ENCODE measurements at regions not wholly inside any gene's neighbourhood (a gene's known extent, or its start where the extent isn't known, plus 50 kb on each side); places are given as distances from the start of the nearest gene placed in this dataset.

DNA sequence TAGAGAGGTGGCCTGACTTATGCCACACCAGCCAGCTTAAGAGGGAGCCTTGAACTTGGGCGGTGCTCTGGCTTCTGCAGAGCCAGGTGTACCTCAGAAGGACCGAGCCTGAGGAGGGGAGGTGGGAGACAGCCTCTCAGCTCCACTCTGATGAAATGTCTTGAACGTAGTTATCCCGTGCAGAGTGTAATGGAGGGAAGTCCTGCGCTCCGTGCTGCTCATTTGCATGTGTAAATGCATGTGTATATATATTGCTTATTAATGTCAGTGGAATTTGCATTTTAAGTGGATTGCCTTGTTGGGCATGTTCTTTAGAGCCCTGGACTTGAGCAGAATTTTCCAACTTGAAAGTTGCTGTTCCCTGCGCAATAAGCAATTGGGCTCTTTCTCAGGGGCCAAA is 264.9 kb upstream of the SDK2 start:
- intact Hi-C loops (cut with micrococcal nuclease) = no loop called here
- POLR2A ChIA-PET = no interaction called here
- ATAC-seq = no peak

DNA sequence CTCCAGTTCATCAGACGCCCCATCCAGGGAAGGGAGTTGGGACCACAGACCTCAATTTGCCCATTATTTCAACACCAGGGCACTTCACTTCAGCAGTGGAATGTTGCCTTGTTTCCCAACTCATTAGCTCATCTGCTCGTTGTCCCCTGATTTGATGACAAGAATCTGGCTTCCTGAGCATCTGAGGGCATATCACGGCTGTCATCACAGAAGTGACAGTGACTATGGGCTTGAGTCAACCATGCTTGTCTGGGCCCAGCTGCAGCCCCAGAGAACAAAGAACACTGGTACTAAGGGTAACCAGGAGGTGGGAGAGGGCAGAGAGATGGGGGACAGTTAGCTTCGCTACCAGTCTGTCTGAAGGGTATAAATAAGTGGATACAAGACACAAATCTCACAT is 266.0 kb upstream of the SDK2 start:
- DNase-seq (no peak), ATAC-seq (no peak)
- H3K27ac Mint-ChIP-seq = no peak overlapping the region
- H3K9me3 Mint-ChIP-seq = peaks cover 3% of the 10 kb centered on the region
- TF ChIP-seq, protein P1, sequence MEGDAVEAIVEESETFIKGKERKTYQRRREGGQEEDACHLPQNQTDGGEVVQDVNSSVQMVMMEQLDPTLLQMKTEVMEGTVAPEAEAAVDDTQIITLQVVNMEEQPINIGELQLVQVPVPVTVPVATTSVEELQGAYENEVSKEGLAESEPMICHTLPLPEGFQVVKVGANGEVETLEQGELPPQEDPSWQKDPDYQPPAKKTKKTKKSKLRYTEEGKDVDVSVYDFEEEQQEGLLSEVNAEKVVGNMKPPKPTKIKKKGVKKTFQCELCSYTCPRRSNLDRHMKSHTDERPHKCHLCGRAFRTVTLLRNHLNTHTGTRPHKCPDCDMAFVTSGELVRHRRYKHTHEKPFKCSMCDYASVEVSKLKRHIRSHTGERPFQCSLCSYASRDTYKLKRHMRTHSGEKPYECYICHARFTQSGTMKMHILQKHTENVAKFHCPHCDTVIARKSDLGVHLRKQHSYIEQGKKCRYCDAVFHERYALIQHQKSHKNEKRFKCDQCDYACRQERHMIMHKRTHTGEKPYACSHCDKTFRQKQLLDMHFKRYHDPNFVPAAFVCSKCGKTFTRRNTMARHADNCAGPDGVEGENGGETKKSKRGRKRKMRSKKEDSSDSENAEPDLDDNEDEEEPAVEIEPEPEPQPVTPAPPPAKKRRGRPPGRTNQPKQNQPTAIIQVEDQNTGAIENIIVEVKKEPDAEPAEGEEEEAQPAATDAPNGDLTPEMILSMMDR (IDR thresholded peaks at IDR 0.05) = no peak
- H3K36me3 Mint-ChIP-seq (ENCODE audit: low read depth) = peaks cover 1% of the 10 kb centered on the region
- intact Hi-C loops (cut with micrococcal nuclease) = no loop called here
- no peak overlapping the region for H3K4me3 Mint-ChIP-seq
- ChIA-PET CTCF (no interaction called here), POLR2A (no interaction called here)
- H3K27me3 Mint-ChIP-seq = peaks cover 18% of the 10 kb centered on the region
- peaks cover 2% of the 10 kb centered on the region for H3K4me1 Mint-ChIP-seq (ENCODE audit: low read depth)

More for the DNA sequence above, 264.9 kb upstream of the SDK2 start:
- peaks cover 2% of the 10 kb centered on the region for H3K4me1 Mint-ChIP-seq (ENCODE audit: low read depth)
- H3K36me3 Mint-ChIP-seq (ENCODE audit: low read depth) = no peaks in the 10 kb centered on the region
- H3K27me3 Mint-ChIP-seq = peaks cover 15% of the 10 kb centered on the region
- CTCF ChIA-PET = no interaction called here
- H3K27ac Mint-ChIP-seq = no peak overlapping the region
- no peaks in the 10 kb centered on the region for H3K9me3 Mint-ChIP-seq
- DNase-seq = no peak
- TF ChIP-seq, protein P1 (IDR thresholded peaks at IDR 0.05) = no peak
- H3K4me3 Mint-ChIP-seq = no peak overlapping the region

DNA sequence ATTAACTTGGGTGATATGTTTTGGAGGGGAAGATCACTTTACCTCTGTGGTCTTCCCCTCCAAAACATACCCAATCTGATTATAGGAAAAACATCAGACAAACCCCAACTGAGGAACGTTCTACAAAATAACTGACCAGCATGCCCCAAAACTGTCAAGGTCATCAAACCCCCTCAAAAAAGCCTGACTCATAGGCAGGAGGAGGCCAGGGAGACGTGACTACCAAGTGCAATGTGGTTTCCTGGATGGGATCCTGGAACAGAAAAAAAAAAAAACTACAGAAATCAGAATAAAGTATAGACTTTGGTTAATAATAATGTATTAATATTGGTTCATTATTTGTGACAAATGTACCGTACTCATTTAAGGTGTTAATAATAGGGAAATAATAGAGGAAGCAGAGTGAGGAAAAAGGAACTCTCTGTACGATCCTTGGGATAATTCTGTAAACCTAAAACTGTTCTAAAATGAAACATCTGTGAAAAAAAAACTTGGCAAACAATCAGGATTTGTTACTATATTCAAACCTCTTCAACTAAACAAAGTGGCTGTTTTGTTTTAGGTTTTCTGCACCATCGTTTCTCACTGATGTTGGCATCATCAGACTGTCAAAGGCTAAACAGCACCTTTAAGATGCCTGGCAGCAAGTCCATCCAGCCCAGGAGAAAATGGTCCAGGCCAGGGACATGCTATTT is 266.7 kb upstream of the SDK2 start:
- Mint-ChIP-seq H3K27me3 (peaks cover 20% of the 10 kb centered on the region), H3K36me3 (ENCODE audit: low read depth) (peaks cover 3% of the 10 kb centered on the region), H3K4me3 (no peak overlapping the region)

DNA sequence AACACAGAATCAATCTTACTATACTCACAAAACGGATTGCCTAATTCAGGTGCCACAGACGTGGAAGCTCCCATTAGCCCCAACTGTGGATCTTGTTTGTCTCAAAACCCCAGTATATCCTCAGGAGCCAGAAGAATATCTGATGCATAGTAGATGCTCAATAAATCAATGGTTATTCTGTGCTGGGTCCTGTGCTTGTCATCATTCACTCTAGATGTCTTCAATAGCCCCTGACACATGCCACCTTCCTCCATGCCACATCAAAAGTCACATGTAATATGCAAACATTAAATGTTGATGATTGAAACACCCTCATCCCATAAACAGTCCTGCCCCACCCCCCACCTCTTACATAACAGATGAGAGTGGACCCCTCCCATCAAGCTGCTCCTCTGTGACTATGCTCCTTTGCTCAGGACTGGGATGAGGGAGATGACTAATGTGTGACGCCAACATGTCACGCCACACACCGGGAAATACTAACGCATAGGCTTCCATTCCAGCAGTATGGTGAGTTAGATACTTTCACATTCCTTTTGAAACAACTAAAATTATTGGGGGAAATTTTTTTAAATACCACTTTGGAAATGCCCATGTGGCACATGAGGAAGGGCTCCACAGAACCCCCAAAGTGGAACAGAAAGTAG is 267.6 kb upstream of the SDK2 start:
- intact Hi-C loops (cut with micrococcal nuclease) = no loop called here
- Mint-ChIP-seq H3K36me3 (ENCODE audit: low read depth) (peaks cover 3% of the 10 kb centered on the region), H3K27ac (no peak overlapping the region), H3K9me3 (peaks cover 5% of the 10 kb centered on the region), H3K4me1 (ENCODE audit: low read depth) (peaks cover 2% of the 10 kb centered on the region), H3K4me3 (no peak overlapping the region), H3K27me3 (peaks cover 21% of the 10 kb centered on the region)
- TF ChIP-seq, protein P1 (IDR thresholded peaks at IDR 0.05) = no peak
- ATAC-seq = no peak
- DNase-seq = no peak
- ChIA-PET CTCF (no interaction called here), POLR2A (no interaction called here)

More for the DNA sequence above, 266.7 kb upstream of the SDK2 start:
- Mint-ChIP-seq H3K4me1 (ENCODE audit: low read depth) (peaks cover 2% of the 10 kb centered on the region), H3K9me3 (peaks cover 5% of the 10 kb centered on the region), H3K27ac (no peak overlapping the region)
- ChIA-PET POLR2A (no interaction called here), CTCF (no interaction called here)
- DNase-seq = no peak
- no peak for ATAC-seq
- intact Hi-C loops (cut with micrococcal nuclease) = no loop called here
- TF ChIP-seq, protein P1 (IDR thresholded peaks at IDR 0.05) = no peak

DNA sequence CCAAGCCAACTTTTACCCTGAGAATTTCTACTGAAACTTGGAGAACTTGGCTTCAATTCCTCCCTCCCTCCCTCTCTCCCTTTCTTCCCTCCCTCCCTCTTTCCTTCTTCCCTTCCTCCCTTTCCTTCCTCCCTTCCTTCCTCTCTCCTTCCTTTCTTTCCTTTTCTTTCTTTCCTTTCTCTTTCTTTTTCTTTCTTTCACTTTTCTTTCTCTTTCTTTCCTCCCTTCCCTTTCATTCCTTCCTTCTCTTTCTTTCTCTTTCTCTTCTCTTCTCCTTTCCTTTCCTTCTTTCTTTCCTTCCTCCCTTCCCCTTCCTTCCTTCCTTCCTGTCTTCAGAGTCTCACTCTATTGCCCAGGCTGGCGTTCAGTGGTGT is 268.1 kb upstream of the SDK2 start:
- no peak overlapping the region for H3K27ac Mint-ChIP-seq
- no peak for DNase-seq
- peaks cover 2% of the 10 kb centered on the region for H3K4me1 Mint-ChIP-seq (ENCODE audit: low read depth)
- peaks cover 3% of the 10 kb centered on the region for H3K36me3 Mint-ChIP-seq (ENCODE audit: low read depth)
- H3K27me3 Mint-ChIP-seq = peaks cover 22% of the 10 kb centered on the region
- intact Hi-C loops (cut with micrococcal nuclease) = no loop called here
- no peak overlapping the region for H3K4me3 Mint-ChIP-seq
- TF ChIP-seq, protein P1 (IDR thresholded peaks at IDR 0.05) = no peak
- ChIA-PET CTCF (no interaction called here), POLR2A (no interaction called here)
- no peak for ATAC-seq
- H3K9me3 Mint-ChIP-seq = peaks cover 5% of the 10 kb centered on the region

Measured in activated CD8-positive, alpha-beta T cell treated with anti-CD3 and anti-CD28 coated beads for 36 hours (primary cell).